Epithelial cell of proximal tubule (primary cell): ENCODE measurements at regions not wholly inside any gene's neighbourhood (a gene's known extent, or its start where the extent isn't known, plus 50 kb on each side); places are given as distances from the start of the nearest gene placed in this dataset.

ENCODE experiments used
- DNase-seq: peaks from one replicate; pipeline ENCODE4 v3.0.0-alpha.2; 2011; ENCODE audit warnings: low read depth
- H3K4me3 ChIP-seq: 2 replicates; pipeline ENCODE4 v1.5.1; 2011; ENCODE audit warnings: low read depth, mild to moderate bottlenecking, low read length
- CTCF ChIP-seq: conservative IDR thresholded peaks from 2 replicates; pipeline ENCODE4 v1.5.1; 2012; ENCODE audit warnings: low read depth, mild to moderate bottlenecking, low read length

DNA sequence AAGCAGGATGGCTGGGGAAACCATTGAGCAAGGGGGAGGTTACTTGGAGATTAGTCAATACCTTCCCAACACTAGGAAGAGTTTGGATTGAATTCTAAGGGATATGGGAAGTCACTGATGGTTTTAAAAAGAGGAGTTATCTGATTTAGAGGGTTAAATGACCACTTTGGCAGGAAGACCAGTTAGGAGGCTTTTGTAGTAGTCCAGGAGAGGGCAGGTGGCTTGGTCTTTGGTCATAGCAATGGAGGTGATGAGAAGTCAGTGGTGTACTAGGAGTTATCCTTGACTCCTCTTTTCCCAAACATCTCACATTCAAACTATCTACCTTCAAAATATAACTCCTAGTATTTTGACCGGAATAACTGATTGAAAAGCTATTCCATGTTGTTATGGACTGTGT, 644.1 kb downstream of the UTRN start:
- no peak for TF ChIP-seq CTCF
- H3K4me3 ChIP-seq = no peak overlapping the region
- no peak for DNase-seq

DNA sequence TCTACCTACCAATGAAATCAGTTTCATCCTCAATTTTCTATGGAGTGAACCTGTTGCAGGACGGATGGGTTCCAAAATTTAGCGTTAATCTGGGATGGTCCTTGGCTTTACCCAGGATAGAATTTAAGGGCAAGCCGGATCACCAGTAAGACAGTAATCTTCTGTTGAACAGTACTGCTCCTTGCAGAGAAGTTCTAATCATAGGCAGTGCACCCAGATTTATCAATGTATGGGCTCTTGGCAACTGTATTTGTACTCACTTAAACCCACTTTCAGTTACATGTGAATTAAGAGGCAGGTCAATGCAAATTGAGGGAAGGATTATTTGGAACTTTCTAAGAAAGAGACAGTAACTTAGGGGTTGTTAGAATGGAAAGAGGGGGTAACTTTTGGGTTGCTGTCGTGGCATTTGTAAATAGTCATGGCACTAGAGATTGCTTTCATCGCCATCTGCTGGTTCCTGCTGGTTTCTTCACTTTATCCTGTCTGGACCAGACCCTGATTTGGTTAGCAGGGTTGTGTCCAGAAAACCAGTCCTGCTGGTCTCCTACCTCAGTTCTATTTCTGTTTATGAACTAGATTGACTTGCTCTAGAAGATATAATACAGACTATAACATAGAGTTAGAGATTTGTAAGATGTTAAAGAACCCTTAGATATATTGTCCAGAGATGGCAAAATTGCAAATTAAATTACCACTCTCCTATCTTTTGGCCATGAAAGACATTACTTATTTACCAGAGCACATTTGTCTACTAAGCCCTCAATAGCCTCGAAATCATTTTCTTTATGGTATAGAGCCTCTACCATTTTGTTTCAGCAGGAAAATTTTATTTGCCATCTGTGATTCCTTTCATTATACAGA, 646.3 kb downstream of the UTRN start:
- no peak for DNase-seq
- TF ChIP-seq CTCF = peak; percentile 80

DNA sequence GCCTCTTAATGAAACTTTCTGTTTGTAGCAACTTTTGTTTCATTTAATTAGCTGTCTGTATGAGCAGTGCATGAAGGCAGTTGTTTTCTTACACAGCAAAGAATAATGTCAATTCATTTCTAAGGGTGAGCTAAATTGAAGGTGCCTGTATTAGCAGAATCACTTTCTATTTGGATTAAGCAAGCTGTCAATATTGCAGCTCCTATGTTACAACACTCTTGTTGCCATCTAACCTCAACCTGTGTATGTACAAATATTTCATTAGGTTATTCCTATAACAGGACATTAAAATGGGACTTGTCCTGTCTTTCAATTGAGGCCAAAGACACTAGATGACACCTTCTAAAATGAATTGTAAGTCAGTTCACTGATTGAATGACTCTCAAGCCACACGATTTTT, 647.5 kb downstream of the UTRN start:
- TF ChIP-seq CTCF = no peak
- DNase-seq = no peak

More for the DNA sequence above, 646.3 kb downstream of the UTRN start:
- H3K4me3 ChIP-seq = no peak overlapping the region

DNA sequence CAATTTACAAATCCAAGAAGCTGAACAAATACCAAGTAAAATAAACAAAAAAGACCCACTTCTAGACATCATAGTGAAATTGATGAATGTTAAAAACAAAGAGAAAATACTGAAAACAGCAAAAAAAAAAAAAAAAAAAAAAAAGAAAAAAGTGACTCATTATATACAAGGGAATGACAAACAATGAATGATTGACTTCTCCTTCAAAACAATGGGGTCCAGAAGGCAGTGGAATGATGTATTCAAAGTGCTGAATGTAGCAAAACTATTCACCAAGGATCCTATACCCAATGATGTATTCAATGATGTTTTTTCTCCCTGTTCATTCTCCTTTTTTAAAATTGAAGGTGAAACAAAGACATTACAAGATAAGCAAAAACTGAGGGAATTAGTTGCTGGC, 650.0 kb downstream of the UTRN start:
- TF ChIP-seq CTCF = no peak
- no peak overlapping the region for H3K4me3 ChIP-seq
- no peak for DNase-seq

More for the DNA sequence above, 647.5 kb downstream of the UTRN start:
- H3K4me3 ChIP-seq = no peak overlapping the region

DNA sequence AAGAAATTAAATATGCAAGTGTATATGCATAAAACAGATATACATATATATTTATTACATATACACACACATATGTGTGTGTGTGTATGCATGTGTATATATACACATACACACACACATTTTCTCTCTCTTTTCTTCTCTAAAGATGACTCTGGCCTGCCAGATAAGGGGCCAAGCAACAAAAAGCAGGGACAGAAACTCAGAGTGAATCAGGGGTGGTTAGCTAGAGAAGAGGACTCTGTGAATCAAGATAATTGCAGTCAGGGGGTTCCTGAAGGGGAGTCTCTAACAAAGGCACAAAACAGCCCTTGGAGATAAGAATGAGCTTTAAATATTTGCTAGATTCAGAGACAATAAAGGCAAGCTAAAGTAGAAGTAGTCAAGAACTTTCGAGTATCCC, 650.5 kb downstream of the UTRN start:
- TF ChIP-seq CTCF = no peak
- no peak overlapping the region for H3K4me3 ChIP-seq
- DNase-seq = no peak

GRCh38 chr6:144936764-144937163, 651.6 kb downstream of the UTRN start:
- TF ChIP-seq CTCF = no peak
- H3K4me3 ChIP-seq = no peak overlapping the region

GRCh38 chr6:144939921-144940320, 654.8 kb downstream of the UTRN start:
- TF ChIP-seq CTCF = no peak
- no peak overlapping the region for H3K4me3 ChIP-seq
- DNase-seq = no peak

More at GRCh38 chr6:144936764-144937163, 651.6 kb downstream of the UTRN start:
- no peak for DNase-seq
